CD14-positive monocyte (primary cell): ENCODE measurements at regions not wholly inside any gene's neighbourhood (a gene's known extent, or its start where the extent isn't known, plus 50 kb on each side); places are given as distances from the start of the nearest gene placed in this dataset.

ENCODE experiments used
- DNase-seq, 3 donors: peaks; one replicate each; pipeline ENCODE4 v3.0.0-alpha.2; 2011 to 2022
- H2AFZ ChIP-seq: 2 replicates; pipeline ENCODE4 v1.6.0; 2012; ENCODE audit warnings: mild to moderate bottlenecking, low read depth, low read length, inconsistent platforms; ENCODE audit not compliant: insufficient read depth, poor library complexity, severe bottlenecking
- H3K27ac ChIP-seq, 2 donors: 1 replicate in 1 of 2; 2 replicates in 1 of 2; pipeline ENCODE4 v1.5.1; 2012 to 2013; ENCODE audit warnings: low read length in 2 of 2, control low read depth in 1 of 2, inconsistent platforms in 1 of 2, low read depth in 1 of 2, mild to moderate bottlenecking in 1 of 2
- H3K27me3 ChIP-seq, 2 donors: one replicate each; pipeline versions ENCODE4 v1.6.0 to v1.6.1; 2011 to 2013; ENCODE audit warnings: low read length in 2 of 2; ENCODE audit not compliant: control insufficient read depth in 2 of 2, insufficient read depth in 2 of 2
- H3K36me3 ChIP-seq, 2 donors: replicated peaks in 1 of 2; 1 replicate in 1 of 2; 2 replicates in 1 of 2; pipeline versions ENCODE4 v1.5.1 to v1.6.1; 2012 to 2013; ENCODE audit warnings: low read length in 2 of 2, control low read depth in 1 of 2, inconsistent platforms in 1 of 2, mild to moderate bottlenecking in 1 of 2; ENCODE audit not compliant: insufficient read depth in 2 of 2, control insufficient read depth in 1 of 2
- H3K4me1 ChIP-seq, 2 donors: 1 replicate in 1 of 2; 2 replicates in 1 of 2; pipeline versions ENCODE4 v1.5.1 to v1.6.1; 2012 to 2013; ENCODE audit warnings: low read length in 2 of 2, control low read depth in 1 of 2, inconsistent platforms in 1 of 2, mild to moderate bottlenecking in 1 of 2, moderate library complexity in 1 of 2; ENCODE audit not compliant: insufficient read depth in 2 of 2, control insufficient read depth in 1 of 2
- H3K4me2 ChIP-seq: replicated peaks from 2 replicates; pipeline ENCODE3; 2012; ENCODE audit warnings: low read length, moderate library complexity, mild to moderate bottlenecking; ENCODE audit not compliant: poor library complexity, severe bottlenecking; ENCODE audit errors: extremely low read depth
- H3K4me3 ChIP-seq, 3 experiments: fragments of 200-600 bp in 1 of 3; sonication (generic) in 1 of 3; replicated peaks in 1 of 3; 1 replicate in 2 of 3; 2 replicates in 1 of 3; pipeline ENCODE4 v1.5.1; 2011 to 2013; ENCODE audit warnings: low read length in 3 of 3, mild to moderate bottlenecking in 3 of 3, control low read depth in 2 of 3, low read depth in 2 of 3, inconsistent platforms in 1 of 3, moderate library complexity in 1 of 3
- H3K79me2 ChIP-seq: 2 replicates; pipeline ENCODE4 v1.6.0; 2012; ENCODE audit warnings: mild to moderate bottlenecking, control low read depth, inconsistent platforms, low read length, moderate library complexity; ENCODE audit not compliant: insufficient read depth
- H3K9ac ChIP-seq: 2 replicates; pipeline ENCODE4 v1.6.0; 2017; ENCODE audit warnings: low read length, mild to moderate bottlenecking; ENCODE audit not compliant: insufficient read depth, poor library complexity, severe bottlenecking
- H3K9me3 ChIP-seq, 2 donors: replicated peaks in 1 of 2; 1 replicate in 1 of 2; 2 replicates in 1 of 2; pipeline versions ENCODE4 v1.5.1 to v1.6.1; 2012 to 2013; ENCODE audit warnings: low read length in 2 of 2, control low read depth in 1 of 2; ENCODE audit not compliant: control insufficient read depth in 1 of 2, insufficient read depth in 1 of 2
- H4K20me1 ChIP-seq: 2 replicates; pipeline ENCODE4 v1.6.0; 2012; ENCODE audit warnings: mild to moderate bottlenecking, low read length, control low read depth, moderate library complexity; ENCODE audit not compliant: insufficient read depth
- H3K27ac Mint-ChIP-seq, 7 donors: one replicate each; pipeline ENCODE4 v1.8.0; 2020; ENCODE audit warnings: mild to moderate bottlenecking in 7 of 7, mixed read lengths in 7 of 7, moderate library complexity in 6 of 7, inconsistent platforms in 2 of 7
- H3K27me3 Mint-ChIP-seq, 3 donors: one replicate each; pipeline ENCODE4 v1.8.0; 2021 to 2022; ENCODE audit warnings: low read depth in 3 of 3, mild to moderate bottlenecking in 3 of 3, mixed read lengths in 3 of 3, moderate library complexity in 3 of 3, inconsistent platforms in 1 of 3
- H3K36me3 Mint-ChIP-seq, 2 donors: one replicate each; pipeline ENCODE4 v1.8.0; 2020; ENCODE audit warnings: mixed read lengths in 2 of 2, inconsistent platforms in 1 of 2, mild to moderate bottlenecking in 1 of 2
- H3K4me1 Mint-ChIP-seq: one replicate; pipeline ENCODE4 v1.8.0; 2020; ENCODE audit warnings: mild to moderate bottlenecking, mixed read lengths
- H3K4me3 Mint-ChIP-seq, 2 donors: one replicate each; pipeline ENCODE4 v1.8.0; 2020; ENCODE audit warnings: mild to moderate bottlenecking in 2 of 2, mixed read lengths in 2 of 2, moderate library complexity in 1 of 2
- H3K9me3 Mint-ChIP-seq, 7 donors: one replicate each; pipeline ENCODE4 v1.8.0; 2020 to 2022; ENCODE audit warnings: mixed read lengths in 7 of 7, mild to moderate bottlenecking in 6 of 7, moderate library complexity in 6 of 7, inconsistent platforms in 2 of 7
- WGBS: methylation state at CpG from one replicate; pipeline ENCODE4 v1.1.5; 2013; ENCODE audit warnings: missing lambda C conversion rate; ENCODE audit not compliant: insufficient coverage; 5-methylcytosine and 5-hydroxymethylcytosine counted together
- intact Hi-C, 2 donors: fragments of 100-400 bp; cut with micrococcal nuclease; formaldehyde crosslinking; loops; one replicate each; pipeline versions ENCODE4 v1.15.0 to v1.15.1; 2023
- TF ChIP-seq, protein P1 (sequence below): fragments of 200-600 bp; IDR thresholded peaks from one replicate; pipeline ENCODE4 v1.8.0; 2022; ENCODE audit warnings: antibody characterized with exemption, mild to moderate bottlenecking

DNA sequence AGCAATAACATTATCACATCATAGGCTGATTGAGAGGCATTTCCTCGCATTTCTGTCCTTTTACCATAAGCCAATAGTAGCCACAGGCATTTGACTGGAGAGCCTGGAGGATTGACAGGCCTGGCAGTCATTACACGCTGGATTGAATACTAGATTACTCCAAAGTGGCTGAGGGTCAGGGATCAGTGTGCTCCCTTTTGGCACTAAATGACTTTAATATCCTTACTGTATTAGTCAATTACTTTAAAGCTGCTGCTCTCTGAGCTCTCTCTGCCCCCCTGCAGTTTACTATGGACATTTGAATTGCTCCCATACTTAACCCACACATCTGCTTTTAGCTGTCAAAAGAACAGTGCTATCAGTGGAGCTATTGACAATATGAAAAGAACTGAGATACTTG is 302.0 kb downstream of the TFEC start:
- intact Hi-C loops, result no loop called here
- Mint-ChIP-seq H3K36me3 (no peaks in the 10 kb centered on the region), H3K4me1 (no peaks in the 10 kb centered on the region), H3K4me3 (no peak overlapping the region), H3K27ac (no peak overlapping the region), H3K27me3 (peaks cover 0 to 2% (median 0%) of the 10 kb centered on the region in 3 donors), H3K9me3 (peaks cover 0 to 2% (median 0%) of the 10 kb centered on the region in 7 donors)
- Histone ChIP-seq H3K36me3 (no peaks in the 10 kb centered on the region), H3K4me2 (no peak overlapping the region), H2AFZ (no peak overlapping the region), H3K9me3 (no peaks in the 10 kb centered on the region), H3K9ac (no peak overlapping the region), H3K27ac (no peak overlapping the region), H3K27me3 (no peaks in the 10 kb centered on the region), H3K4me3 (no peak overlapping the region), H3K79me2 (no peaks in the 10 kb centered on the region), H3K4me1 (no peaks in the 10 kb centered on the region), H4K20me1 (no peaks in the 10 kb centered on the region)
- WGBS, result no CpG with 5 or more reads among the region's 2 CpGs
- no peak for DNase-seq
- TF ChIP-seq, protein P1, sequence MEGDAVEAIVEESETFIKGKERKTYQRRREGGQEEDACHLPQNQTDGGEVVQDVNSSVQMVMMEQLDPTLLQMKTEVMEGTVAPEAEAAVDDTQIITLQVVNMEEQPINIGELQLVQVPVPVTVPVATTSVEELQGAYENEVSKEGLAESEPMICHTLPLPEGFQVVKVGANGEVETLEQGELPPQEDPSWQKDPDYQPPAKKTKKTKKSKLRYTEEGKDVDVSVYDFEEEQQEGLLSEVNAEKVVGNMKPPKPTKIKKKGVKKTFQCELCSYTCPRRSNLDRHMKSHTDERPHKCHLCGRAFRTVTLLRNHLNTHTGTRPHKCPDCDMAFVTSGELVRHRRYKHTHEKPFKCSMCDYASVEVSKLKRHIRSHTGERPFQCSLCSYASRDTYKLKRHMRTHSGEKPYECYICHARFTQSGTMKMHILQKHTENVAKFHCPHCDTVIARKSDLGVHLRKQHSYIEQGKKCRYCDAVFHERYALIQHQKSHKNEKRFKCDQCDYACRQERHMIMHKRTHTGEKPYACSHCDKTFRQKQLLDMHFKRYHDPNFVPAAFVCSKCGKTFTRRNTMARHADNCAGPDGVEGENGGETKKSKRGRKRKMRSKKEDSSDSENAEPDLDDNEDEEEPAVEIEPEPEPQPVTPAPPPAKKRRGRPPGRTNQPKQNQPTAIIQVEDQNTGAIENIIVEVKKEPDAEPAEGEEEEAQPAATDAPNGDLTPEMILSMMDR, result no peak

DNA sequence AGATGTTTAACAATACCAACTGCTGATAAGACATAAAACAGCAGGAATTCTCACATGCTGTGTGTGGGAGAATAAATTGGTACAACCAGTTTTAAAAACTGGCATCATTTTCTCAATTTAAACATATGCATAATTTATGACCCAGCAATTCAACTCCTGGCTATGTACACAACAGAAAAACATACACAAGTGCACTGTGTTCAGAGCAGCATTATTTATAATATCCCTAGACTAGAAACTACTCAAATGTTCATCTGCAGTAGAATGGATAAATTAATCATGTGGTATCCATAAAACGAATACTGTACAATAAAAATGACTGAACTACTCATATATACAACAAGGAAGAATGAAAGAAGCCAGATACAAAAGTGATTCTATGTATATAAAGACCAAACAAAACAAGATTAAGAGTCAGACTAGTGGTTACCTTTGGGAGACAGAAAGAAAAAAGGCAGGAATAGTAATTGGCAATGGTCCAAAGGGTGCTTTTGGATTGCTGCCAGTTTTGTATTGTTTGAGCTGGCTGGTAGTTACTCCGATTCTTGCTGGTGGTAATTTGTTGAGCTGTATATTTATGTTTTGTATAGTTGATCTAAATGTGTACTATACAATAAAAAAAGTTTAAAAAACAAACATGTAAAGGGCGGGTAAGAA is 306.0 kb downstream of the TFEC start:
- H3K9me3 Mint-ChIP-seq, result peaks cover 0 to 2% (median 0%) of the 10 kb centered on the region in 7 donors
- TF ChIP-seq, protein P1, result no peak
- no peak overlapping the region for H3K4me2 ChIP-seq
- no peaks in the 10 kb centered on the region for H3K79me2 ChIP-seq
- no peaks in the 10 kb centered on the region for H3K9me3 ChIP-seq
- no peaks in the 10 kb centered on the region for H3K4me1 ChIP-seq
- no peak overlapping the region for H3K27ac Mint-ChIP-seq
- no peaks in the 10 kb centered on the region for H3K36me3 Mint-ChIP-seq
- no peak overlapping the region for H3K9ac ChIP-seq
- intact Hi-C loops, result no loop called here
- DNase-seq, result no peak
- H3K4me3 ChIP-seq, result no peak overlapping the region
- H3K27me3 Mint-ChIP-seq, result peaks cover 0 to 3% (median 2%) of the 10 kb centered on the region in 3 donors
- H2AFZ ChIP-seq, result no peak overlapping the region
- no peaks in the 10 kb centered on the region for H3K27me3 ChIP-seq
- H4K20me1 ChIP-seq, result no peaks in the 10 kb centered on the region
- no peak overlapping the region for H3K27ac ChIP-seq
- H3K4me3 Mint-ChIP-seq, result no peak overlapping the region
- no peaks in the 10 kb centered on the region for H3K4me1 Mint-ChIP-seq
- no CpG with 5 or more reads among the region's 3 CpGs for WGBS
- H3K36me3 ChIP-seq, result no peaks in the 10 kb centered on the region
